T follicular helper cell (primary cell): ENCODE measurements at regions not wholly inside any gene's neighbourhood (a gene's known extent, or its start where the extent isn't known, plus 50 kb on each side); places are given as distances from the start of the nearest gene placed in this dataset.
"Not testable (repeated sequence)": the region's sequence is repeated elsewhere in the genome, so short reads cannot be mapped to it uniquely, and the experiment has no call there.

Experiments used
- DNase-seq: peaks from one replicate; pipeline ENCODE4 v3.0.0-alpha.2; 2020; ENCODE audit warnings: low read depth

DNA sequence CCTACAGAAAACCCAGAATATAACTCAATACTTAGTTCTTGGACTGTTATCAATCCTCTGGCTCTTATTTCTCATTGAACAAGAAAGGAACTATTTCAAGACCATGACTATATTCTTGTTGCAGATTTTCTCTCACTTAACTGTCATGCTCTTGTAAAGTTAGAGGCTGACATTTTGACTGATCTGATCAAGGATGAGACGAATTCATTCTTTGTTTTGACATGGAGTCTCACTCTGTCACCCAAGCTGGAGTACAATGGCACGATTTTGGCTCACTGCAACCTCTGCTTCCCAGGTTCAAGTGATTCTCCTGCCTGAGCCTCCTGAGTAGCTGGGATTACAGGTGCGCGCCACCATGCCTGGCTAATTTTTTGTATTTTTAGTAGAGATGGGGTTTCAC, 367.9 kb upstream of the SEMA3C start:
- not testable (repeated sequence) for DNase-seq

DNA sequence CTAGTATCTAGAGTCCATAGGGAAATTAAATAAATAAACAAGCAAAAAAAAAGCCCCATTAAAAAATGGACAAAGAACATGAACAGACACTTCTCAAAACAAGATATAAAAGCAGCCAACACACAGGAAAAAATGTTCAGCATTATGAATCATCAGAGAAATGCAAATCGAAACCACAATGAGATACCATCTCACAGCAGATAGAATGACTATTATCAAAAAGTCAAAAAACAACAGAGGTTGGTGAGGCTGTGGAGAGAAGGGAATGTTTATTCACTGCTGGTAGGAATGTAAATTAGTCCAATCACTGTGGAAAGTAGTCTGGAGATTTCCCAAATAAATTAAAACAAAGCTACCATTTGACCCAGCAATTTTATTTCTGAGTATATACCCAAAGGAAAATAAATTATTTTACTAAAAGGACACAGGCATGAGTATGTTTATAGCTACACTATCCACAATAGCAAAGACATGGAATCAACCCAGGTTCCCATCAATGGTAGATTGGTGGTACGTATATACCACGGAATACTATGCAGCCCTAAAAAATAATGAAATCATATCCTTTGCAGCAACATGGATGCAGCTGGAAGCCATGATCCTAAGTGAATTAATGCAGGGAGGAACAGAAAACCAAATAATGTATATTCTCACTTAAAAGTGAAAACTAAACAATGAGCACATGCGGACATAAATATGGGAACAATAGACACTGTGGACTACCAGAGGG, 366.5 kb upstream of the SEMA3C start:
- DNase-seq: no peak

DNA sequence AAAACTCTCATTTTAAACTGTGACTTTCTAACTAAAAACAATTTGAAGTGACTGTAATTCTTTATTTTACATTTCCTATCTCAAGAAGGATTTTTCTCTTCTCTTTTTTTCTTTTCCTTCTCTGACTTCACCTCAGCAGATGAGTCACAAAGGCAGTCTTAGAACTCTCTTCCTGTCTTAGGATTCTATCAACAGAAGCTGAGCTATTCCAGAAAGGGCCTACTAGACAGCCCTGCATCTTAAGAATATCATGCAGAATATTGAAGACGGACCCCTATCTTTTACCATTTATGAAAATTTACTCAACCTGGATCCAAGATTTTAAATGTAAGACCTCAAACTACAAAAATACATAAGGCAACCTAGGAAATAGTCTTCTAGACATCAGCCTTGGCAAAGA, 365.7 kb upstream of the SEMA3C start:
- DNase-seq: no peak

DNA sequence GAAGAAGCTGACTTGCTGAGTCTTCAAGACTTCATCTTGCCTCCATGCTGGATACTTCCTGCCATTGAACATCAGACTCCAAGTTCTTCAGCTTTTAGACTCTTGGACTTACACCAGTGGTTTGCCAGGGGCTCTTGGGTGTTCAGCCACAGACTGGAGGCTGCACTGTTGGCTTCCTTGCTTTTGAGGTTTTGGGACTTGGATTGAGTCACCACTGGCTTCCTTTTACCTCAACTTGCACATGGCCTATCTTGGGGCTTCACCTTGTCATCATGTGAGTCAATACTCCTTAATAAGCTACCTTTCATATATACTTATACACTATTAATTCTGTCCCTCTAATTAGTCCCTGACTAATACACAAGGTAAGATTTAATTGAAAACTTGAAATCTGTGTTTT, 361.7 kb upstream of the SEMA3C start:
- no peak for DNase-seq

DNA sequence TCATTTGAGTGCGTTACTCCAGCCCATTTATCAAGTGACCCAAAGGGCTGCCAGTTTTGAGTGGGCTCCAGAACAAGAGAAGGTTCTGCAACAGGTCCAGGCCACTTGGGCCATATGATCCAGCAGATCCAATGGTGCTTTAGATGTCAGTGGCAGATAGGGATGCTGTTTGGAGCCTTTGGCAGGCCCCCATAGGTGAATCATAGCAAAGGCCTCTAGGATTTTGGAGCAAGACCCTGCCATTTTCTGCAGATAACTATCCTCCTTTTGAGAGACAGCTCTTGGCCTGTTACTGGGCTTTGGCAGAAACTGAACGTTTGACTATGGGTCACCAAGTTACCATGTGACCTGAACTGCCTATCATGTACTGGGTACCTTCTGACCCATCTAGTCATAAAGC, 358.8 kb upstream of the SEMA3C start:
- no peak for DNase-seq

DNA sequence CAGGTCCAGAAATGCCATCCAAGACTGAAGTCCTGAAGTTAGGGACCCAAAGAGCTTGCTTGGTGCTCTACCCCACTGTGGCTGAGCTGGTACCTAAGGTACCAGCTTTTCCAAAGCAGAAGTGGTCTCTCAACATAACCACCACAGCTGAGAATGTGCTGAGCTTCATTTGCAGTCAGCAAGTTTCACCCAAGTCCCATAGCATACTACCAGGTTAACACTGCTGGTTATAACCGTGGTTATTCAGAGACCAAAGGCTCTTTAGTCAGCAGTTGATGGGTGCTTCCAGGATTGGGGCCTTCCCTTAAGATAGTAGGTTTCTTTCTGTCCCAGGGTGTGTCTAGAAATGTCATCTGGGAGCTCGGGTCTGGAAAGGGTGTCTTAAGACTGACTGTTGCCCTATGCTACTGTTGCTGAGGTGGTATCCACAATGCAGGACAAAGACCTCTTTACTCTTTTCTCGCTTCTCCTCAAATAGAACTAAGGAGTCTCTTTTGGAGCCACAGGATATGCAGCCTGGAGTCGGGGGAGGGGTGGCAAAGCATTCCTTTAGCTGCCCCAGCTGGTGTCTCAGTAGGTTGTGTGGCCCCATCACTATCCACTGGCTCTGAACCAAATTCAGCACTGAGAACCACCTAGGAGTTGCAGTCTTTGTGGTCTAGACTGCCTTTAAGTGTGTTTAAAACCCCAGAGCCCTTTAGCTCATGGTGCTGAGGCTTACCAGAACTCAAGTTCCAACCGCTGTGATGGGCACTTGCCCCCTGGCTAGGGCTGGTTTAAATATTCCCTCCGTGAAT, 354.9 kb upstream of the SEMA3C start:
- no peak for DNase-seq

DNA sequence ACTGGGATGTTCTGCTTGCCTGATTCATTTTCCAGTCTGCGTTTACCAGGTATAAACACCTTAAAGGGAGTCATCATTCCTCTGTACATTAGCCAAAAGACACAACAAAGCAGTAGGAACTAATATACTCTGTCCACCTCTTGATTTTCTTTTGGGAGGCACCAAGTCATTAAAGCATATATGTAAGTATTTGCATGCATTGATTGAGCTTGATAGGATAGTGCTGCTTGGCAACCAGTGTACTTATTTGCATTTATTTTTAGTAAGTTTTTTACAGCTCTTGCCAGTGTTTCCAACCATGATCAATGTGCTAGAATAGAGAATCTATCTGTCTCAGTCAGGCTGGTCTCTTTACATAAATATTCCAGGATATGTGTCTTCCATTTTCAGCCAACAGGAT, 353.3 kb upstream of the SEMA3C start:
- DNase-seq: no peak

DNA sequence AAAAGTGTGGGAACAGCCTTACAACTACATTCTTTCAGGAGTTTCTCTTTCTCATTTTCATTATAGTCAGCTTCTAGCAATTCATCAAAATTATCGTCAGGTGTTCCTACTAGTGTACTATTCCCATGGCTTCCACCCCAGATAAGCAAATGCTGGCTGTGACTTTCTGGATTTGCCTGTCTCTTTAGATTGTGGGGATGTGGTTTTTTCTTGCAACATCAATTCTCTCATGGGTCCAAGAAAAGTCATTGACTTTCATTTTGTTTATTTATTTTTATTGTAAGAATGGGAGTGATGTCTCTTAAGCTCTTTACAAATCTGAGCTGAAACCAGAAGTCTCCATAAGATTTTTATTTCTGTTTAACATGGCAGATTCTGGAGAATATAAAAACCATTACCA, 349.7 kb upstream of the SEMA3C start:
- DNase-seq: no peak

DNA sequence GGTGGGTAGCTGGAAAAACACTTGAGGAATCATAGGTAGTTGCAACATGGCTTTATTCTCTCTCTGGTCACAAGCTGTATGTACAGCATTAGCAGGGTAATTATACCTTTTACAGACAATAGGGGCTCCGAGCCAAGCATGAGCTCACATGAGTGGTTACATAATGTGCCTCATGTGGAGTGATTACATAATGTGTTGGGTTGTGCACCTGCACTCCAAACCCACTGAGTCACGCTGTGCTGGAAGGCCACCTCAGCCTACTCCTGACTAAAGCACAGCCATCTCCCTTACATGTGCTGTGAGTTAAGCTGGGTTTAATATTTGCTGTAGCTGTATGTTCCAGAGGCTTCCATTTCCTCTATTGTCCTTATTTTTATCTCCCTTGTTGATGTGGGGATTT, 348.7 kb upstream of the SEMA3C start:
- no peak for DNase-seq

DNA sequence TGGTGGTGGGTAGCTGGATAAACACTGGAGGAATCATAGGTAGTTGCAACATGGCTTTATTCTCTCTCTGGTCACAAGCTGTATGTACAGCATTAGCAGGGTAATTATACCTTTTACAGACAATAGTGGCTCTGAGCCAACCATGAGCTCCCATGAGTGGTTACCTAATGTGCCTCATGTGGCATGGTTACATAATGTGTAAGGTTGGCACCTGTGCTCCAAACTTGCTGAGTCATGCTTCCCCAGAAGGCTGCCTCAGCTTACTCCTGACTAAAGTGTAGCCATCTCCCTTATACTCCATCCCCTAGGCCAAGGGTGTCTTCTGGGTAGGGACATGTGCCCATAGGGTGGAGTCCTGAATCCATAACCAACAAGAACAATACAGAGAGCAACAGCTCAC, 345.3 kb upstream of the SEMA3C start:
- DNase-seq: no peak

DNA sequence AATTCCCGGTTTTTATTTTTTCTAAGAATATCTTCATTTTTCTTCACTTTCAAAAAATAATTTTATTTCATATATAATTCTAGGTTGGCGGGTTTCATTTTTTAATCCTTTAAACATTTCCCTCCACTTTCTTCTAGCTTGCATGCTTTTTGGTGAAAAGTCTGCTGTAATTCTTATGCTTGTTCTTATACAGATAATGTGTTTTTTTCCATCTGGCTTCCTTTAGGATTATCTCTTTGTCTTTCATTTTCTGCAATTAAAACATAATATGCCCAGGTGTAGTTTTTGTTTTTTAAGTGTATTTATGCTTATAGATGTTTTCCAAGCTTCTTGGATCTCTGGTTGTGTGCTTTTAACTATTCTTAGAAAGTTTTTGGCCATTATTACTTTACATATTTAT, 341.3 kb upstream of the SEMA3C start:
- DNase-seq: no peak

DNA sequence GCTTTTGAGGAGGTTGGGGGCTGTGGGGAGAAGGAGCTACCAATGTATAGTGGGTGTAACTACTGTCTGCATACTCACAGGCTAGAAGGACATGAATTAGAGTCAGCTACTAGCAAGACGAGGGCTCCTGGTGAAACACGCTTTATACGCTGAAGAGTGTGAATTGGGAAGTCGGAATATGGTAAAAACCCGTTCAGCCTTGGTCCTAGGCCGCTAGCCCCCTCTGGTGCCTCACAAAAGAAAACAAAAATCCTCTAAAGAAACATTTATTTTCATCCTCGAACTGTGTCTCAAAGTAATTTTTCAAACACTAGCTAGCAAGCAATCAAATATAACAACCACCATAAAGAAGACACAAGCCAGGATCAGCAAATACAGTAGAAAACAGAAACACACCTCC, 338.1 kb upstream of the SEMA3C start:
- DNase-seq: no peak

DNA sequence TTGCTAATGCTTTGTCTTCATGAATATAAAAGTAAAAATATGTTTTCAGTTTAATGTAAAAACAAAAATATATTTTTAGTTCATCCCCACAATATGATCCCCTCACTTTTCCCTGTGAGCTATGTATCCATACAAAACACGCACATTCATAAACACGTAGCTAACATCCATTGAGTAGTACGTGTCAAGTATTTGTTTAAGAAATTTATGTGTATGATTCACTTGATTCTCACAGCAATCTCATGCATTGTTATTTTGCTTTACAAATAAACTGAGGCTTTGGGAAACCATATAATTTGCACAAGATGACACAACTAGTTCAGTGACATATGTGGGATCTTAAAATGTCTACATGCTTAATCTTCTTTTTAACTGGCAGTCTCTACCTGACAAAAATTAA, 329.6 kb upstream of the SEMA3C start:
- no peak for DNase-seq

DNA sequence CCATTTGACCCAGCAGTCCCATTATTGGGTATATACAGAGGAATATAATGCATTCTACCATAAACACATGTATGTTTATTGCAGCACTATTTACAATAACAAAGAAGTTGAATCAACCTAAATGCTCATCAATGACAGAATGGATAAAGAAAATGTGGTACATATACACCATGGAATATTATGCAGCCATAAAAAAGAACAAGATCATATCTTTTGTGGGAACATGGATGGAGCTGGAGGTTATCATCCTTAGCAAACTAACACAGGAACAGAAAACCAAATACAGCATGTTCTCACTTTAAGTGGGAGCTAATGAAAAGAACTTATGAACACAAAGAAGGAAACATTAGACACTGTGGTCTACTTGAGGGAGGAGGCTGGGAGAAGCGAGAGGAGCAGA, 328.5 kb upstream of the SEMA3C start:
- DNase-seq: not testable (repeated sequence)

DNA sequence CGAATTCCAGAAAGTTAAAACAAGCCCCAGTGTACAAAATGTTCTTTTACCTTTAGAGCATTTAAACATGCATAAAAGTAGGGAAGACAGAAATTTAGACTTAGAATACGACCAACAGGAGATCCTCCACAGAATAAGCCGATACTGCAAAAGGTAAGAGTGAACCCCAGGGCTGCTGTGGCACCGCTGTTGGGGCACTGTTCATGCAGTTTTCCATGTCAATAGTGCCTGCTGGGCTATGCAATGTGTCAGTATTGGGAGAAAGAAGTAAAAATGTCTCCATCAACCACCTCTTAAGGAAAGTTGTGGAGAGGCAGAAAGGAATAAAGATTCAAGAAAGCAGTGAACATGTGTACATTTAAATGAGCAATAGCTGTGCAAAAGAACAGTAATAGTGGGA, 326.5 kb upstream of the SEMA3C start:
- DNase-seq: no peak

DNA sequence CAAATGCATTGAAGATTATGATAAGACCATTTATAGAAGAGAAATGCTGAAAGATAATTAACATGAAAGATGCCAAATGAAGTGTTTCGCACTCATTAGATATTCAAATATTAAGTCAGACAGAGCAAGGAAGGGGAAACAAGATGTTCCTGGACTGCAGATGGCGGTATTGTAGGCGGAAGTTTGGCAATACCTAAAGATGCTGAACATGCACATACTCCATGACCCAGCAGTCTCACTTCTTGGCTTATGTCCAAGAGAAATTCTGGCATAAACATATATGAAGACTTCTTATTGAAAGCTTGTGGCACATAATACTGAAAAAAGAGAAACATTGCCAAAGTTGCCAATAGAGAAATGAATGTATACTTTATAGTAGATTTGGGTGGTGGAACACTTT, 325.4 kb upstream of the SEMA3C start:
- no peak for DNase-seq

DNA sequence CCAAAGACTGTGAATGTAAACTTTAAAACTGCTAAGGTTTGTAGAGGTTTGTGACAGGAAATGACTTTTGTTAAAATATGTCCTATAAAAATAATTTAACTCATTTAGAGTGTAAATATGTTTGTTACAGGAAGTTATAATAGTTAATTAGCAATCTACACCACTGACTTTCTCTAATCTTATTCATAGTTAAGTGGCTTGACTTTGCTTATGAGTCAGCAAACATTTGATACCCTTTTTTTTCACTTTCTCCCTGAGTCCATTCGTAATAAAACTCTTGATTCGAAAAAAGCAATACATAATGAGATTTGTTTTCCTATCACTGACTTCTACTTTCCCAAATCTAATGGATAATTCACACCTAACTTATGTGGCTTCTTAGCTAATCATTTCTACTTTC, 317.7 kb upstream of the SEMA3C start:
- no peak for DNase-seq

DNA sequence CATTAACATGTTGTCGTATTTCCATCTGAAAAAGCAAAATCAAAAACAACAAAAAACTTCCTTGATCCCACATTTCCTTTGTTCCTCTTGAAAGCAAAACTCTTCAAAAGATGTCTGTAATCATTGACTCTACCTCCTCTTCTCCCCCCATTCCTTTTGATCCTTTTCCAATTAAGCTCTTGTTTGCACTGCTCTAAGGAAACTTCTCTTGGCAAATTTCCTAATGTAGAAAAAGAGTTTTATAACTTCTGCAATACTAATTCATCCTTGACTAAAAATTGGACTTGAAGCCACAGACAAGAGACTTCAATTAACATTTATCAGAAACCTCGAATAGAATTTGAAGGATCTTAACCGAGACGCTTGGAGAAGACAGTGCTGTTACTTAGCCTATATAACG, 317.1 kb upstream of the SEMA3C start:
- no peak for DNase-seq

DNA sequence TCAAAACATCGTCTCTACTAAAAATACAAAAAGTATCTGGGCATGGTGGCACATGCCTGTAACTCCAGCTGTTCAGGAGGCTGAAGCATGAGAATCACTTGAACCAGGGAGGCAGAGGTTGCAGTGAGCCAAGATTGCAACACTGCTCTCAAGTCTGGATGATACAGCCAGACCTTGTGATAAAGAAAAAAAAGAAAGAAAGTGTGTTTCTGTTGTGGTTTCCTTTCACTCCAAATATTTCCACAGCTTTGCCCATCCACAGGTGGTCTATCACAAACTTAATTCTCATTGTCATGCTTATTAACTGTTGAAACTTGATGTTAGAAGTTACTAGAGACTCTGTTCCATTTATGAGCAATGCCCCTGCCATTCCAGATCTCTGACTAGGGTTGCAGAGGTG, 316.0 kb upstream of the SEMA3C start:
- DNase-seq: no peak

DNA sequence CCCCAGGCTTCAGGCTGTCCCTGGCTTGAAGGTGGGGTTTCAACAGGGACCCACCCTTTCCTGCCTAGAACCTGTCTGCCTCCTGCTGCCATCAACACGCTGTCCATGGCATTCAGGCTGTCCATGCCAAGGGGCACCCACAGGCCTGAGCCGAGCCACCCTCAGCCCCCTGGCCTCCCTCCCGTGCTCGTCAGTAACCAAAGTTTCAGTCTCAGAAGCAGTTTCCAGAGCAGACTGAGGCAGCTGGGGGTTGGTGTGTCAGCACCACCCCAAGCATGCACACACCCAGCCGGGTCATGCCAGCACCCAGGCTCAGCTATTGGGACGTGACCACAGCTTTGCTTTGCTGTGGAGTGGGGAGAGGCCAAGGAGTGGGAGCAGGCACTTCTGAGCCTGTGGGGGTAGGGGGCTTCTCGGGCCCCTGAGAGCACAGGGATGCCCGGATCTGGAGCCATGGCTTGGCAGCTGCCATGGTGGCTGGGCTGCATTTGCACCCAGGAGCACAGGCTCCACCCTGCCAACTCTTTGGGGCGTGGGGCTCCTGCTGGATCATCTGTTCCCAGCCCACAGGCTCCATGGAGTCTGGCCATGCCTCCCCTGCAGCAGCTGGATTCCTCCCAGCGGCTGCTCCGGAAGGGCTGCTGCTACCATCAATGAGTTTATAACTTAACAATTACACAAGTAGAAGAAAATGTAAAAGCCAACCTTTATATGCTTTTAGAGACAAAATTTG, 314.5 kb upstream of the SEMA3C start:
- DNase-seq: peak; percentile 0

DNA sequence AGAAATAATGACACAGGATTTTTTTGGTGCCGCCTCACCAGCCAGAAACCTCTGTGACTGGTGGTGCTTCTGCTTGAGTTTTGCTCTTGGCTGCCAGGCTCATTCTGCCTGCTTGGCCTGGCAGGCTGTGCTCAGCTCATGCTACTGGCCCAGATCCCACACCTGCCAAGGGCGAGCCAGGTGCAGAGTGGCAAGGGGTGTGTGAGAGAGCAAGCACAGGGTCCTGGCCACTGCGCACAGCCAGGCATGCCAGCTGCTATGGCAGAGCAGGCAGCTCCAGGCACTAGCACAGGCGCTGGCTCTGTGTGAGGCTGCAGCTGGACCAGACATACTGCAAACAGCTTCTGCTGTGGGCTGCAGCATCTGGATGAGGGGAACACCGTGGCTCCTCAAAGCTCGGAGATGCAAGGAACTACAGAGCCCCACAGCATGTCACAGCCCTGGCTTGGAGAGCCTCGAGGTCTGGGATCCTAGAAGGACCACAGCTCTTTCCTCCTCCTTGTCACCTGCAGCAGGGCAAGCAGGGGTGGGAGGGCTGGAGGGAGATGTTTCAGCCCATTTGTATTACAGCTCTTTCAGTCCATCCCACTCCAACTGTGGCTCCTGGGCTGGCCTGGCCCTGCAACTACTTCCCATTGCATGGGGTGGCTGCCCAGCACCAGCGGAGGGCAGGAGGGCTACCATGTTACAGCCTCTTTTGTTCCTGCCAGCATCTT, 313.4 kb upstream of the SEMA3C start:
- no peak for DNase-seq

DNA sequence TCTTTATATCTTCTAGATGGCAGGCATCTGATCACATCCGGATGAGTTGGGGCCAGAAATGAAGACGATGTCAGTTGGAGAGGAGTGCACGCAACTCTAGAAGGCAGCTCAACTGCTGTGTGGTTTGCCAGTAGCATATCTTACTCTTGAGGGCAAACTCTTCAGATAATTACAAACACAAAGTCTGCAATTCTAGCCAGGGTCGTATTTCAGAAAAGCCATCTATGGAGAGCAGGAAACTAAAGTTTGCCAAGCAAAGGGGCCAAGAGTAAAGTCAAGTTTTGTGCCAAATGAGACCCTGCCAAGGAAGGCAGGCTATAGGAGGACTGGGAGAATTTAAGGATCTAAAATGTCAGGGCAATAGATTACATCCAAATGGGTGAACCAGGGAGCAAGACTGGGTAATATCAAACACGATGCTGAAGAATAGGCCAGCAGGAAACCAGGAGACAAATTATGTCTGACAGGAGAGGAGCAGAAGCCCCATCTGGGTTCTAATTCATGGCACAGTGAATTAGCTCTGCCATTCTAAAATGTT, 312.5 kb upstream of the SEMA3C start:
- DNase-seq: no peak
